A673 (cell line): ENCODE measurements at regions not wholly inside any gene's neighbourhood (a gene's known extent, or its start where the extent isn't known, plus 50 kb on each side); places are given as distances from the start of the nearest gene placed in this dataset.

Experiments
- BruUV-seq: library from RNA; stranded (reverse); fragments of 400-500 nt; replicated peaks from 2 replicates; lab custom pipeline; 2021; lab: Mats Ljungman, UMichigan
- CTCF ChIA-PET: fragments of 300-600 bp; sonication (Branson Sonifier 250); formaldehyde crosslinking; loops from one replicate; lab custom pipeline; 2022; ENCODE audit warnings: antibody characterized with exemption; lab: Charles Lee
- POLR2A ChIA-PET: fragments of 300-600 bp; sonication (Branson Sonifier 250); formaldehyde crosslinking; loops from one replicate; lab custom pipeline; 2022; ENCODE audit warnings: antibody characterized with exemption; ENCODE audit not compliant: low non-redundant PET; lab: Charles Lee
- DNase-seq: peaks from one replicate; pipeline ENCODE4 v3.0.0-alpha.2; 2015; ENCODE audit warnings: low spot score
- H3K27ac ChIP-seq: fragments of 200-600 bp; sonication (generic); 2 replicates; pipeline ENCODE4 v1.5.1; 2016; ENCODE audit warnings: mixed run types, low read depth, mild to moderate bottlenecking, mixed read lengths, antibody characterized with exemption, low read length; ENCODE audit not compliant: poor library complexity, severe bottlenecking
- H3K27me3 ChIP-seq: fragments of 200-600 bp; sonication (generic); replicated peaks from 2 replicates; pipeline ENCODE4 v1.6.1; 2017; ENCODE audit warnings: mixed run types, low read depth, mild to moderate bottlenecking, mixed read lengths, antibody characterized with exemption, low read length; ENCODE audit not compliant: insufficient read depth, poor library complexity
- H3K36me3 ChIP-seq: fragments of 200-600 bp; sonication (generic); 2 replicates; pipeline ENCODE4 v1.6.1; 2016; ENCODE audit warnings: mixed run types, mild to moderate bottlenecking, mixed read lengths, antibody characterized with exemption, low read length; ENCODE audit not compliant: insufficient read depth, poor library complexity, severe bottlenecking
- H3K4me1 ChIP-seq: fragments of 200-600 bp; sonication (generic); 2 replicates; pipeline ENCODE4 v1.6.1; 2017; ENCODE audit warnings: mixed run types, mild to moderate bottlenecking, mixed read lengths, antibody characterized with exemption, low read length; ENCODE audit not compliant: insufficient read depth, poor library complexity, severe bottlenecking
- H3K4me3 ChIP-seq: fragments of 200-600 bp; sonication (generic); 2 replicates; pipeline ENCODE4 v1.5.1; 2016; ENCODE audit warnings: low read depth, mixed run types, mild to moderate bottlenecking, mixed read lengths, low read length; ENCODE audit not compliant: poor library complexity, severe bottlenecking
- H3K9me3 ChIP-seq: fragments of 200-600 bp; sonication (generic); 2 replicates; pipeline ENCODE4 v1.6.1; 2016; ENCODE audit warnings: mixed run types, low read depth, mild to moderate bottlenecking, mixed read lengths, antibody characterized with exemption, low read length; ENCODE audit not compliant: poor library complexity, severe bottlenecking
- CTCF ChIP-seq: fragments of 300-800, 200-600 bp; sonication (generic); conservative IDR thresholded peaks from 2 replicates; pipeline ENCODE4 v1.5.1; 2017; ENCODE audit warnings: low read depth, mild to moderate bottlenecking, antibody characterized with exemption, low read length, moderate library complexity, mixed read lengths
- EZH2 ChIP-seq: fragments of 200-600 bp; sonication (generic); IDR thresholded peaks from 2 replicates; pipeline ENCODE4 v1.6.1; 2017; ENCODE audit warnings: borderline replicate concordance, low read depth, mild to moderate bottlenecking, mixed read lengths, antibody characterized with exemption, low read length; ENCODE audit not compliant: poor library complexity, severe bottlenecking
- intact Hi-C: fragments of 100-400 bp; cut with micrococcal nuclease; formaldehyde crosslinking; loops from one replicate; pipeline ENCODE4 v1.10.0; 2022; ENCODE audit not compliant: unreplicated experiment

GRCh38 chr1:219744652-219745469 is 132.0 kb upstream of the ZC3H11B start:
- Histone ChIP-seq H3K36me3 (no peaks in the 10 kb centered on the region), H3K4me1 (no peaks in the 10 kb centered on the region), H3K27me3 (peaks cover 10% of the 10 kb centered on the region), H3K4me3 (no peak overlapping the region), H3K9me3 (no peaks in the 10 kb centered on the region), H3K27ac (no peak overlapping the region)
- no peak for TF ChIP-seq CTCF
- TF ChIP-seq EZH2, result no peak
- POLR2A ChIA-PET, result no interaction called here
- intact Hi-C loops, result no loop called here
- BruUV-seq, result no TSS peak
- DNase-seq, result no peak
- CTCF ChIA-PET, result no interaction called here

- no peak for TF ChIP-seq EZH2
- TF ChIP-seq CTCF, result no peak
- no TSS peak for BruUV-seq
- H3K9me3 ChIP-seq, result no peaks in the 10 kb centered on the region
- H3K4me1 ChIP-seq, result no peaks in the 10 kb centered on the region
- H3K27ac ChIP-seq, result no peak overlapping the region
- H3K27me3 ChIP-seq, result peaks cover 8% of the 10 kb centered on the region
- CTCF ChIA-PET, result no interaction called here
- H3K4me3 ChIP-seq, result no peak overlapping the region
- H3K36me3 ChIP-seq, result no peaks in the 10 kb centered on the region
- POLR2A ChIA-PET, result no interaction called here
- intact Hi-C loops, result no loop called here
- DNase-seq, result no peak
These were observed 128.4 kb upstream of the ZC3H11B start for GRCh38 chr1:219741011-219741970.

- TF ChIP-seq CTCF (no peak), EZH2 (no peak)
- H3K4me1 ChIP-seq, result no peaks in the 10 kb centered on the region
These were observed 120.7 kb upstream of the ZC3H11B start for GRCh38 chr1:219733511-219734174.

More at GRCh38 chr1:219733511-219734174, 120.7 kb upstream of the ZC3H11B start:
- Histone ChIP-seq H3K27ac (no peak overlapping the region), H3K27me3 (no peaks in the 10 kb centered on the region), H3K9me3 (no peaks in the 10 kb centered on the region), H3K4me3 (no peak overlapping the region), H3K36me3 (no peaks in the 10 kb centered on the region)
- ChIA-PET POLR2A (no interaction called here), CTCF (no interaction called here)
- intact Hi-C loops, result no loop called here
- no peak for DNase-seq
- no TSS peak for BruUV-seq
